ENCODE measurements at regions not wholly inside any gene's neighbourhood (a gene's known extent, or its start where the extent isn't known, plus 50 kb on each side); places are given as distances from the start of the nearest gene placed in this dataset.

DNA sequence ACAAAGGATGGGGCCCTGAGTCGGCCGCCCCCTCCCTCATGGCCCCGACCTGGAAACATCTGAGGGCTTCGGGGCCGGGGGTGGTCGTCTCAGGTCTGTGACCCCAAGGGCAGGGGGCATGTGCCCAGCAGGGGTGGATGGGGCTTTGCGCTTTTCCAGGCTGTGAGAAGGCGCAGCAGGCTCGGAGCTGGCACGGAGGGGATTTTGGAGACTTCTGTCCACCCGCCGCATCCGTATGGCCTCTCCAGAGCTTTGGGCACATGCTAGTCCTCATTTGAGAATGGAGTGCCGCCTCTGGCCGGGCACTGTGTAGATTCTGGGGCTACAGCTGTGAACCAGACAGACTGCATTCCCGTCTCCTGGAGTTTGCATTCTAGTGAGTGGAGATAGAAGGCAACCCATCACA lies 66.1 kb upstream of the WNT4 start:
- no peak for TF ChIP-seq POLR2A (IDR thresholded peaks at IDR 0.05)
- TF ChIP-seq, protein P1, sequence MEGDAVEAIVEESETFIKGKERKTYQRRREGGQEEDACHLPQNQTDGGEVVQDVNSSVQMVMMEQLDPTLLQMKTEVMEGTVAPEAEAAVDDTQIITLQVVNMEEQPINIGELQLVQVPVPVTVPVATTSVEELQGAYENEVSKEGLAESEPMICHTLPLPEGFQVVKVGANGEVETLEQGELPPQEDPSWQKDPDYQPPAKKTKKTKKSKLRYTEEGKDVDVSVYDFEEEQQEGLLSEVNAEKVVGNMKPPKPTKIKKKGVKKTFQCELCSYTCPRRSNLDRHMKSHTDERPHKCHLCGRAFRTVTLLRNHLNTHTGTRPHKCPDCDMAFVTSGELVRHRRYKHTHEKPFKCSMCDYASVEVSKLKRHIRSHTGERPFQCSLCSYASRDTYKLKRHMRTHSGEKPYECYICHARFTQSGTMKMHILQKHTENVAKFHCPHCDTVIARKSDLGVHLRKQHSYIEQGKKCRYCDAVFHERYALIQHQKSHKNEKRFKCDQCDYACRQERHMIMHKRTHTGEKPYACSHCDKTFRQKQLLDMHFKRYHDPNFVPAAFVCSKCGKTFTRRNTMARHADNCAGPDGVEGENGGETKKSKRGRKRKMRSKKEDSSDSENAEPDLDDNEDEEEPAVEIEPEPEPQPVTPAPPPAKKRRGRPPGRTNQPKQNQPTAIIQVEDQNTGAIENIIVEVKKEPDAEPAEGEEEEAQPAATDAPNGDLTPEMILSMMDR (IDR thresholded peaks at IDR 0.05) = no peak
